ENCODE measurements at regions not wholly inside any gene's neighbourhood (a gene's known extent, or its start where the extent isn't known, plus 50 kb on each side); places are given as distances from the start of the nearest gene placed in this dataset.

DNA sequence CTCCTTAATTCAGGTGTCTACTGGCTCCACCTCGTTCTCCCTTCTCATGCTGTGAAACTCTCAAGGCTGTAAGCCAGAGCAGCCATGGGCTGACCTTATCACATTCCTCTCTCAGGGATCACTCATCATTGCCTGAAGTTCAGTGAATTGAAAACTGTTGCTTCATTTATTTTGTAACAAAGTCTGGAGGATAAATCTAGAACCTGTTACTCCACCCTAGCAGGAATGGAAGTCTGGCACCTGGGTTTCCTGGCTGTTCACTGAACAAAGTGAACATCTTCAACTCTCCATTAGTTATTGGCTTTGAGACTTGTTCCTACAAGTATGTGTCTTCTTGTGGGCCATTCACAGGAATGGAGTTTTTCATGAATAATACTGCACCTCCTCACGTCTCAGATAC, 584.1 kb downstream of the PTPRU start:
- Histone ChIP-seq H3K27ac (ENCODE audit: low read depth, low read length) (no peak overlapping the region), H3K9me3 (ENCODE audit: low read length) (no peaks in the 10 kb centered on the region), H3K36me3 (ENCODE audit: insufficient read depth, low read length) (no peaks in the 10 kb centered on the region), H3K9ac (ENCODE audit: low read length) (no peak overlapping the region), H3K27me3 (ENCODE audit: control insufficient read depth in 1 of 2, insufficient read depth in 2 of 2, low read length in 2 of 2) (peaks cover 0 to 7% of the 10 kb centered on the region in 2 donors), H3K4me3 (ENCODE audit: low read depth in 1 of 2, low read length in 2 of 2) (no peak overlapping the region), H3K4me1 (ENCODE audit: insufficient read depth, low read length) (no peaks in the 10 kb centered on the region)

DNA sequence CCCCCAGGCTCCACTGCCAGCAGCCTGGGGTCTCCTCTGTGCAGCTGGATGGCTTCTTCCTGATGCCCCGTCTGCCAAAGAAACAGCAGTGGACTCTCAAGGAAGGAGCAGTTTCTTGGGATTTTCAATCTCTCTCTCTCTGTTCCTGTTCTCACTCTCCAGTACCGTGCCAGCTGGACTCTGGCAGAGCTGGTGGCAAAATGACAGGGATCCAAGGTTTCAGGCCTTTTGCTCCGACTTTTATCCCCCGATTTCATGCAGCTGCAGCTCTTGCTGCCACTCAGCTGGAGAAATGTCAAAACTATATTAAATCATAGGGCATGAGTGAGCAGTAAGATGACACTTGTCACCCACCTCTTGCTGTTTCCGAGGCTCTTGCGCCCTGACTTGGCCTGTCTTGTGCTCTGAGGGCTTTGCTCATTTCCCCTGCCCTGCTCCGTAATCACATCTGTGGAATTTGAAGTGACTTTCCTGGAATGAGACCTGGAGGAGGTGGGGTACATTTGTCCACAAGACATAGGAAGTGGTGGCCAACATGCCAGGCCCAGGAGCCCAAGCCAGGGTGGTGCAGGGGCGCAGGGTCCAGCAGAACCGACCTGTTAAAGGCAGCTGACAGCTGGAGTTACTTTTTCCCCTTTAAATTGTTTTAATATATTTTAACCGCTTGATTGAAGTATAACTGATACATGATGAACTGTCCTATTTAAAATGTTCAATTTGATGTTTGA, 576.2 kb downstream of the PTPRU start:
- Histone ChIP-seq H3K27ac (ENCODE audit: low read depth, low read length) (no peak overlapping the region), H3K27me3 (ENCODE audit: control insufficient read depth in 1 of 2, insufficient read depth in 2 of 2, low read length in 2 of 2) (peaks cover 0 to 9% of the 10 kb centered on the region in 2 donors), H3K9ac (ENCODE audit: low read length) (no peak overlapping the region), H3K9me3 (ENCODE audit: low read length) (no peaks in the 10 kb centered on the region), H3K4me3 (ENCODE audit: low read depth in 1 of 2, low read length in 2 of 2) (no peak overlapping the region), H3K36me3 (ENCODE audit: insufficient read depth, low read length) (no peaks in the 10 kb centered on the region), H3K4me1 (ENCODE audit: insufficient read depth, low read length) (no peaks in the 10 kb centered on the region)

DNA sequence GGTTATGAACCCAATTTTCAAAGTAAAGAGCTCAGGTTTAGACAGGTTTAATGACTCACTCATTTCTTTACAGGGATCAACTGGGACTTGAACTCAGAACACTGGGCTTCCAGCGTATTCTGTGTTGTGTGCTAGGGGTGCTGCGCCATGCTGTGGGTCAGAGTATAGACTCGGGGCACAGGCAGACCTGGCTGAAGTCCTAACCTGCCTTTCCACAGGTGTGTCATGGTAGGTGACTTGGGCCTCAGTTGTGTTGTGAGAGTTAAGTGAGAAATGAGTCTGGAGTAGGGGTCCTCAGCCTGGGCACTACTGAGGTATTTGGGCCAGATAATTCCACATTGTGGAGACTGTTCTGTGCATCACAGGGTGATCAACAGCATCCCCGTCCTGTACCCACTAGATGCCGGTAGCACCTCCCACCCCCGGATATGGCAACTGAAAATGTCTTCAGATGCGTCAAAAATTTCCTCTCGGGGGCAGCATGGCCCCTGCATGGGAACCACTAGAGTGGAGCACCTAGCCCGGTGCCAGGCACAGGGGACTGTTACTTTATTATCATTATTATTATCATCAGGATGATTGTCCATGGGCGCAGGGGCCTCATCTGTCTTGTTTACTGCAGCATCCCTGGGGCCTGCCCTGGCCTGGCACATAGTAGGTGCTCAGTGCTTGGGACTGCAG, 575.5 kb downstream of the PTPRU start:
- Histone ChIP-seq H3K9me3 (ENCODE audit: low read length) (no peaks in the 10 kb centered on the region), H3K4me3 (ENCODE audit: low read depth in 1 of 2, low read length in 2 of 2) (no peak overlapping the region), H3K27ac (ENCODE audit: low read depth, low read length) (no peak overlapping the region), H3K27me3 (ENCODE audit: control insufficient read depth in 1 of 2, insufficient read depth in 2 of 2, low read length in 2 of 2) (peaks cover 0 to 9% of the 10 kb centered on the region in 2 donors), H3K9ac (ENCODE audit: low read length) (no peak overlapping the region), H3K4me1 (ENCODE audit: insufficient read depth, low read length) (no peaks in the 10 kb centered on the region), H3K36me3 (ENCODE audit: insufficient read depth, low read length) (no peaks in the 10 kb centered on the region)

DNA sequence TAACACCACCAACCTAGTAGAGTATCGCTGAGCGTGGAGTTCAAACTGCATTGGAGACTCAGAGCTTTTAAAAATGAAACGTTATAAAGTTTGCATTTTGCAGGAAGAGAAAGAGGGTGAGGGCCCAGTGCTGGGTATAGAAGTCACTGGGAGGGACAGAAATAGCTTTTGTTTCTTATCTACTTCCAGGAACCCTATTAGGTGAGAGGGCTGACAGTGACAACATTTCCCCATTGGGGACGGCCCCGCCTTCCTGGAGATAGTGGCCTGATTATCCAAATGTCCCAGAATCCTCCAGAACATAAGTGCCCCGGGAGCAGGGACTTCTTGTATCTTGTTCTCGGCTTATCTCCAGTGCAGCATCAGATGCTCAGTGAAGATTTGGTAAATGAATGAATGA, 574.9 kb downstream of the PTPRU start:
- Histone ChIP-seq H3K4me1 (ENCODE audit: insufficient read depth, low read length) (no peaks in the 10 kb centered on the region), H3K36me3 (ENCODE audit: insufficient read depth, low read length) (no peaks in the 10 kb centered on the region), H3K27ac (ENCODE audit: low read depth, low read length) (no peak overlapping the region), H3K9ac (ENCODE audit: low read length) (no peak overlapping the region), H3K4me3 (ENCODE audit: low read depth in 1 of 2, low read length in 2 of 2) (no peak overlapping the region), H3K9me3 (ENCODE audit: low read length) (no peaks in the 10 kb centered on the region), H3K27me3 (ENCODE audit: control insufficient read depth in 1 of 2, insufficient read depth in 2 of 2, low read length in 2 of 2) (peaks cover 0 to 9% of the 10 kb centered on the region in 2 donors)

DNA sequence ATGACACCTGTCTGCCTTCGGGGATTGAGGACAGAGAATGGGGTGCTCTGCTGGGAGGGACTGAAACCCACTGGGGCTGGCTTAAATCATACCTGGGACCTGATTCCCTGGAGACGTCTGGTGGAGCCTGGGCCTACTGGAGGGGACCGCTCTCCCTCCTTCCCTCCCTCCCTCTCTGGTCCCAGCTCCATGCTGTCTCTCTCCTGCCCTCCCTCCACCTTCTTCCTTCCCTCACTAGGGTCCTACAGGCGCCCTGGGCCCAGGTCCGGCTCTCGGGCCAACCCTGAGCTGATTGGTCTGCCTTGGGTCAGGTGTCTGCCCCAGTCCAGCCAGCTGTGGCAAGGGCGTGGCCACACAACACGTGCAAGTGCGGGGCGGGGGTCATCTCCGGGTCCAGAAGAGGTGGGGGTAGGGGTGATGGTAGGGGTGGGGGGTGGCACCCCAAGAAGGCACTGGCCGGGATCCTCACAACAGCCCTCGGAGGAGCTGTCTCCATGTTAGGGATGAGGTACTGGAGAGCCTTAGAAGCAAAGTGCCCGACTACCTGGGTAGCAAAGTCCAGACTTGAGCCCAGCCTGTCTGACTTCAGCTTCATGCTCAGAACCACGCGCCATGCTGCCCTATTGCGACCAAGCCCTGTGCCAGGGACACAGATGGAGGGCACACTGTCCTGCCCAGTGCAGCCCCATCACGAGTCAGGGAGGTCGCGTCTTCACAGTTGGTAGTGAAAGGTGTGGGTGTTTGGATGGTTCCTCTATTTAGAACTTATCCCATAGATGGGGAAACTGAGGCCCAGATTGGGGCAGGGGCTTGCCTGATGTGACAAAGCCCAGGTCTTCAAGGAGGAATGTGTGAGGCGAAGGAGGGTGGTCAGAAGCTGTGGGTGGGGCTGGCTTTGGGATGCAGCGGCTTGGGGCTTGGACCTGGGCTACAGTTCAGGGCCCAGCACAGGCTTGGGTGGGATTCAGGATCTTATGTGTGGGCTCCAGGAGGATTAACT, 574.1 kb downstream of the PTPRU start:
- Histone ChIP-seq H3K36me3 (ENCODE audit: insufficient read depth, low read length) (no peaks in the 10 kb centered on the region), H3K9ac (ENCODE audit: low read length) (no peak overlapping the region), H3K27ac (ENCODE audit: low read depth, low read length) (no peak overlapping the region), H3K4me3 (ENCODE audit: low read depth in 1 of 2, low read length in 2 of 2) (no peak overlapping the region), H3K27me3 (ENCODE audit: control insufficient read depth in 1 of 2, insufficient read depth in 2 of 2, low read length in 2 of 2) (peaks cover 0 to 9% of the 10 kb centered on the region in 2 donors), H3K9me3 (ENCODE audit: low read length) (no peaks in the 10 kb centered on the region), H3K4me1 (ENCODE audit: insufficient read depth, low read length) (no peaks in the 10 kb centered on the region)

DNA sequence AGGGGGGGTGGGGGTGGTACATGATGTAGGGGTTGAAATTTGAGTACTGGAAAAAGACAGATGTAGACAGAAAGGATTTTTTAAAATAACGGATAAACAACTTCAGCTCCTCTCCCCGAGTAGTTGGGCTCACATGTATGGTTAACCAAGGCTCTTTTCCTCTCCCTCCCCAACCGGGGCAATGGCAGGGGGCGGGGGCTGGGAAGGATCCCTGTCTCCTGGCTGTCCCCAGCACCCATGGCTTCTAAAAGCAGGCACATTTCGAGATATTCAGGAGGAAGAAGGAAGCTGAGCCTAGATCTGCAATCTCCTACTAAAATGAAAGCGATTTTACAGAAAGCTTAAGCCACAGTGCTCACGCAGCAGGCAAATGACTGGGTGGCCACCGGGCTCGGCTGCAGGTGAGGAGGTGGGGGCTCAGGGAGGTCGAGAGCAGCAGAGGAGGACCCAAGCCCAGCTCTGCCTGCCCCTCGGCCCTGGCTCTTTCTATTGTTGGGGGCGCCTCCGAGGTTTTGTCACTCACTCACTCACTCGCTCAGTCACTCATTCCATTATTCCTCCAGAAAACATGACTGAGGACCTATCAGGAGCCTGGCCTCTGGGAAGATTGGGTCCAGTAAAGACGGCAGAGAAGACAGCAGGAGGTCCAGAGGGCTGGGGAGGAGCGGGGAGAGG, 573.3 kb downstream of the PTPRU start:
- no peaks in the 10 kb centered on the region for H3K36me3 ChIP-seq (ENCODE audit: insufficient read depth, low read length)
- no peaks in the 10 kb centered on the region for H3K9me3 ChIP-seq (ENCODE audit: low read length)
- H3K27me3 ChIP-seq (ENCODE audit: control insufficient read depth in 1 of 2, insufficient read depth in 2 of 2, low read length in 2 of 2): peaks cover 0 to 12% of the 10 kb centered on the region in 2 donors
- H3K27ac ChIP-seq (ENCODE audit: low read depth, low read length): no peak overlapping the region
- no peak overlapping the region for H3K9ac ChIP-seq (ENCODE audit: low read length)
- H3K4me3 ChIP-seq (ENCODE audit: low read depth in 1 of 2, low read length in 2 of 2): no peak overlapping the region
- no peaks in the 10 kb centered on the region for H3K4me1 ChIP-seq (ENCODE audit: insufficient read depth, low read length)

DNA sequence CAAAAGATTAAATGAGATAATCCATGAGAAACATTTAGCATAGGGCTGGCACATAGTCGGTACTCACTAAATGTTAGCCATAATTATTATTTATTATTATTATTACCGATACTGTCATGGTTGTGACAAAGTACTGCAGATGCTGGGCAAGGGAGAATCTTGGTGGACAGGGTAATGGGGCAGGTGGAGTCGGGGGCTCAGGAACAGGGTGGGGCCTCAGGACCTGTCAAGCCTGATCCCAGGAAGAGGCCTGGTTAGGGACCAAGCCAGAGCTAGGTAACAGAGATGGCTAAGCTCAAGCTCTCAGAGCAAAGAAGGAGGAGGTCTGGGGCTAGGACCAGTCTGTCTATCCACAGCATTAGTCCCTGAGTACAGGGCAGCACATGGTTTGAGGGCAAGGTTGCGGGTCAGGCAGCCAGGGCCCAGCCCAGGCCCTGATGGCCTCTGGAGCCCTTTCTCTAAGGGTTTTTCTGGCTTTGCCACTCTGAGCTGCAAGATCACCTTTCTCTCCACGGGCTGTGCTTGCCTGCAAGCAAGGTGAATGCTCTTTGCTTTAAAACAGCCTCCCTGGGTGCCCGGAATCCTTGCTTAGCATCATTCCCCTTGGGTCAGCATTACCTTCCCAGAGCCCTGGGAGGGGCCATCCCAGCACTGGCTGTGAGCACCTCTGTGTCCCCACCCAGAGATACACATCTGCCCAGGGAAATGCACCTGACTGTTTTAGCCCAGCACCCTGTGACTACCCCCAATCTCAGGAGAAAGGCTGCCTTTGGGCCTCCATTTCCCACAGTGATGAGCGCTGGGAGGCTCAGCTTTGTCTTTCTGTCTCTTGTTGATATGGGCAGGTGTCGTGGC, 572.0 kb downstream of the PTPRU start:
- no peak overlapping the region for H3K9ac ChIP-seq (ENCODE audit: low read length)
- H3K9me3 ChIP-seq (ENCODE audit: low read length): no peaks in the 10 kb centered on the region
- no peaks in the 10 kb centered on the region for H3K4me1 ChIP-seq (ENCODE audit: insufficient read depth, low read length)
- H3K27ac ChIP-seq (ENCODE audit: low read depth, low read length): no peak overlapping the region
- peaks cover 0 to 12% of the 10 kb centered on the region in 2 donors for H3K27me3 ChIP-seq (ENCODE audit: control insufficient read depth in 1 of 2, insufficient read depth in 2 of 2, low read length in 2 of 2)
- no peak overlapping the region for H3K4me3 ChIP-seq (ENCODE audit: low read depth in 1 of 2, low read length in 2 of 2)
- no peaks in the 10 kb centered on the region for H3K36me3 ChIP-seq (ENCODE audit: insufficient read depth, low read length)

DNA sequence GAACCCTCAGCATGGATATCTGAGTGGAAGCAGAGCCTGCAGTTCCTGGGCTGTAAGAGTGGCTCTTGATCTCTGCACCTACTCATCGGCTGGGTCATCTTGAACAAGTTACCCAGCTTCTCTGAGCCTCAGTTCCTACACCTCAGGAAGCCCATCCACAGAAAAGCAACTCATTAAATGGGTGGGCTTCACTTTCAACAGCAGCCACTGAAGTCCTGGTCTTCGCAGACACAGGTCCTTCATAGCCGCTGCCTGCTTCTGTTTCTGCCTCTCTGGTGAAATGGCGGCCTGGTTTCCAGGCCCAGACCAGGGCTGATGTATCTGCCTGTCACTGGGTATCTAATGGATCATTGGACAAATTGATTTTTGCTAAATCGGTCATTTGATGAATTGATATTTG, 571.4 kb downstream of the PTPRU start:
- H3K9me3 ChIP-seq (ENCODE audit: low read length): no peaks in the 10 kb centered on the region
- H3K36me3 ChIP-seq (ENCODE audit: insufficient read depth, low read length): no peaks in the 10 kb centered on the region
- no peak overlapping the region for H3K9ac ChIP-seq (ENCODE audit: low read length)
- H3K4me3 ChIP-seq (ENCODE audit: low read depth in 1 of 2, low read length in 2 of 2): no peak overlapping the region
- no peaks in the 10 kb centered on the region for H3K4me1 ChIP-seq (ENCODE audit: insufficient read depth, low read length)
- no peak overlapping the region for H3K27ac ChIP-seq (ENCODE audit: low read depth, low read length)
- H3K27me3 ChIP-seq (ENCODE audit: control insufficient read depth in 1 of 2, insufficient read depth in 2 of 2, low read length in 2 of 2): peaks cover 0 to 12% of the 10 kb centered on the region in 2 donors

DNA sequence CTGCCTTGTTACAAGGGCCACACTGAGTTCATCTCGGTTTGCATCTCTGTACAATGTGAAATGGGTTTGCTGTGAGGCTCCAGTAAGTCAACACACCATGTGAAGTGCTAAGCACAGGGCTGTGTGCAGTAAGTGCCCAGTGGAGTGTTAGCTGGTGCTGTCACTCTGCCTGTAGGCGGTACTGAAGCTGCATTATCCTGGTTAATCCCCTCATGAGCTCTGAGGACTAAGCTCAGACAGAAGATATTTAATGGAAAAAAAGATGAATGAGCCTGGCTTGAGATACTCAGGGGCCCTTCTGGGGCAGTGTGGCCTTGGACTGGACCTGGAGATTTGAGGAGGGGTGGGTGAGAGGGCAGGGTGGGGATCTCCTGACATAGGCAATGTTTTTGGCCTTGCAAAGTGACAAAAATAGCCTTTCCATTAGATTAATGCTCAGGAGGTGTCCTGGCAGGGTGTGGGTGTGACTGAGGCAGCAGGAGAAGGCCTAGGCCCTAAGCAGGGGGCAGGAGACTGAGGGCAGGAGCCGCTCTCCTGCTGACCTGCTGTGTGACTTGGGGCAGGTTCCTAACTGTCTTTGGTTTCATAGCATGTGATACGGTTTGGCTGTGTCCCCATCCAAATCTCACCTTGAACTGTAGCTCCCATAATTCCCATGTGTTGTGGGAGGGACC, 570.5 kb downstream of the PTPRU start:
- H3K4me3 ChIP-seq (ENCODE audit: low read depth in 1 of 2, low read length in 2 of 2): no peak overlapping the region
- no peaks in the 10 kb centered on the region for H3K4me1 ChIP-seq (ENCODE audit: insufficient read depth, low read length)
- H3K27ac ChIP-seq (ENCODE audit: low read depth, low read length): no peak overlapping the region
- no peak overlapping the region for H3K9ac ChIP-seq (ENCODE audit: low read length)
- H3K36me3 ChIP-seq (ENCODE audit: insufficient read depth, low read length): no peaks in the 10 kb centered on the region
- no peaks in the 10 kb centered on the region for H3K9me3 ChIP-seq (ENCODE audit: low read length)
- H3K27me3 ChIP-seq (ENCODE audit: control insufficient read depth in 1 of 2, insufficient read depth in 2 of 2, low read length in 2 of 2): peaks cover 0 to 12% of the 10 kb centered on the region in 2 donors

DNA sequence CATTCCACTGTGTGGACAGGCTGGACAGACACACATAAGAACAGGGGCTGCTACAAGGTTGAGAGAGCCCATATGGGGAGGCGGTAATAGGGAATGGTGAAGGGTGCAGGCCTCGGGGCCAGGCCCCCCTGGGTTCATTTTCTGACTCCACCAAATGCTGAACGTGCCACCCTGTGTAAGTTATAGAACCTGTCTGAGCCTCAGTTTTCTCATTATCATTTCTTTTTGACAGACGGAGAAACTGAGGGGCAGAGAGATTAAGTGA, 569.5 kb downstream of the PTPRU start:
- H3K27me3 ChIP-seq (ENCODE audit: control insufficient read depth in 1 of 2, insufficient read depth in 2 of 2, low read length in 2 of 2): peaks cover 0 to 12% of the 10 kb centered on the region in 2 donors

More for the DNA sequence above, 569.5 kb downstream of the PTPRU start:
- Histone ChIP-seq H3K9ac (ENCODE audit: low read length) (no peak overlapping the region), H3K4me1 (ENCODE audit: insufficient read depth, low read length) (no peaks in the 10 kb centered on the region), H3K27ac (ENCODE audit: low read depth, low read length) (no peak overlapping the region), H3K9me3 (ENCODE audit: low read length) (no peaks in the 10 kb centered on the region), H3K36me3 (ENCODE audit: insufficient read depth, low read length) (no peaks in the 10 kb centered on the region), H3K4me3 (ENCODE audit: low read depth in 1 of 2, low read length in 2 of 2) (no peak overlapping the region)

Data from muscle layer of colon (tissue), 2 donors.